ENCODE measurements at regions not wholly inside any gene's neighbourhood (a gene's known extent, or its start where the extent isn't known, plus 50 kb on each side); places are given as distances from the start of the nearest gene placed in this dataset.

- POLR2A ChIA-PET = no interaction called here
- Histone ChIP-seq H3K27me3 (ENCODE audit: insufficient read depth, low read length) (no peaks in the 10 kb centered on the region), H3K4me3 (replicated peaks in 1 of 2; ENCODE audit: low read depth in 1 of 2, low read length in 2 of 2) (no peak overlapping the region), H4K20me1 (ENCODE audit: insufficient read depth) (no peaks in the 10 kb centered on the region), H3K9me2 (ENCODE audit: insufficient read depth) (no peaks in the 10 kb centered on the region), H3K9me3 (ENCODE audit: control insufficient read depth in 1 of 2, insufficient read depth in 1 of 2, low read depth in 1 of 2, low read length in 2 of 2) (peaks cover 21 to 23% of the 10 kb centered on the region in 2 experiments; a peak in 2 of 4 replicates), H2AFZ (ENCODE audit: low read depth, low read length, poor library complexity, severe bottlenecking) (no peak overlapping the region), H3K4me1 (ENCODE audit: control insufficient read depth in 1 of 2, insufficient read depth in 2 of 2, low read length in 2 of 2) (no peaks in the 10 kb centered on the region), H3K79me2 (ENCODE audit: insufficient read depth, low read length) (no peaks in the 10 kb centered on the region), H3K36me3 (ENCODE audit: control insufficient read depth in 1 of 2, insufficient read depth in 2 of 2, low read length in 2 of 2) (no peaks in the 10 kb centered on the region), H3K9ac (ENCODE audit: low read length) (no peak overlapping the region), H3K4me2 (ENCODE audit: low read length) (no peak overlapping the region), H3K27ac (ENCODE audit: low read depth, low read length) (no peak overlapping the region)
- CTCF ChIA-PET = no interaction called here
- intact Hi-C loops (cut with micrococcal nuclease) = no loop called here
- no peak for TF ChIP-seq REST (IDR thresholded peaks at IDR 0.05; ENCODE audit: low read depth)
- TF ChIP-seq JUND (IDR thresholded peaks at IDR 0.05) = no peak
- no peak for TF ChIP-seq ATF3 (IDR thresholded peaks at IDR 0.05)
- no peak for TF ChIP-seq ELF1 (IDR thresholded peaks at IDR 0.05; ENCODE audit: borderline replicate concordance, low read depth)
- TF ChIP-seq MAX (IDR thresholded peaks at IDR 0.05) = no peak
- no peak for TF ChIP-seq TCF7L2 (IDR thresholded peaks at IDR 0.05; ENCODE audit: borderline replicate concordance, extremely low read depth, insufficient read depth, insufficient read length)
- TF ChIP-seq EZH2phosphoT487 (IDR thresholded peaks at IDR 0.05; ENCODE audit: borderline replicate concordance) = no peak
- no TSS peak for BruUV-seq (replicated peaks)
- RAD21 ChIA-PET (ENCODE audit: low non-redundant PET in 1 of 2, low total read pairs in 2 of 2, uncharacterized antibody in 2 of 2, unreplicated experiment in 2 of 2) = no interaction called here
- ATAC-seq = no peak
- DNase-seq (ENCODE audit: low read depth, low spot score) = no peak
Observed at GRCh38 chr2:104023765-104024164, 830.1 kb upstream of the POU3F3 start.
